HepG2 (cell line): ENCODE measurements at regions not wholly inside any gene's neighbourhood (a gene's known extent, or its start where the extent isn't known, plus 50 kb on each side); places are given as distances from the start of the nearest gene placed in this dataset.

Source experiments
- CEBPB ChIP-seq: IDR thresholded peaks from 2 replicates; pipeline ENCODE4 v1.6.1; 2011; ENCODE audit warnings: low read depth, low read length, improper control_type of control experiment, borderline replicate concordance
- CREB3 ChIP-seq: sonication (generic); formaldehyde crosslinking; IDR thresholded peaks from 2 replicates; pipeline ENCODE4 v1.5.0; 2020; ENCODE audit warnings: missing genetic modification reagents
- EHMT2 ChIP-seq: fragments of 200-600 bp; sonication (generic); IDR thresholded peaks from 2 replicates; pipeline ENCODE4 v1.7.0; 2017; ENCODE audit warnings: antibody characterized with exemption, low read depth, low read length, borderline replicate concordance
- HDAC6 ChIP-seq: fragments of 200-600 bp; sonication (generic); IDR thresholded peaks from 2 replicates; pipeline ENCODE4 v1.7.0; 2017; ENCODE audit warnings: mild to moderate bottlenecking, antibody characterized with exemption, low read length, low read depth
- JUNB ChIP-seq: sonication (generic); formaldehyde crosslinking; IDR thresholded peaks from 2 replicates; pipeline ENCODE4 v1.8.0; 2022; ENCODE audit warnings: missing genetic modification reagents, mild to moderate bottlenecking, borderline replicate concordance
- POLR2A ChIP-seq, 2 experiments: IDR thresholded peaks; 2 replicates each; pipeline ENCODE4 v1.6.1; 2011; ENCODE audit warnings: low read depth in 2 of 2, low read length in 2 of 2, mild to moderate bottlenecking in 1 of 2, moderate library complexity in 1 of 2; ENCODE audit not compliant: insufficient read depth in 1 of 2
- SIN3A ChIP-seq: IDR thresholded peaks from 2 replicates; pipeline ENCODE4 v1.6.1; 2011; ENCODE audit warnings: low read depth, mild to moderate bottlenecking, control low read depth, low read length, borderline replicate concordance
- SRSF9 ChIP-seq: fragments of 200-400 bp; formaldehyde crosslinking; IDR thresholded peaks from 2 replicates; pipeline ENCODE4 v1.6.1; 2018; ENCODE audit warnings: borderline replicate concordance, mild to moderate bottlenecking, low read depth, low read length; ENCODE audit not compliant: insufficient read depth, poor library complexity, severe bottlenecking
- TCF7 ChIP-seq: sonication (generic); IDR thresholded peaks from 2 replicates; pipeline ENCODE4 v1.6.1; 2016; ENCODE audit warnings: antibody characterized with exemption, low read depth
- ZMAT5 ChIP-seq: sonication (generic); formaldehyde crosslinking; IDR thresholded peaks from 2 replicates; pipeline ENCODE4 v1.5.0; 2020; ENCODE audit warnings: mild to moderate bottlenecking, low read depth, missing genetic modification reagents, borderline replicate concordance
- ZNF282 ChIP-seq: fragments of 450-650 bp; IDR thresholded peaks from 2 replicates; pipeline ENCODE4 v1.6.1; 2018; ENCODE audit not compliant: partially characterized antibody
- ZNF335 ChIP-seq: sonication (generic); formaldehyde crosslinking; IDR thresholded peaks from 2 replicates; pipeline ENCODE4 v1.4.0; 2020; ENCODE audit warnings: missing genetic modification reagents
- TF ChIP-seq, protein P1 (sequence below): sonication (generic); formaldehyde crosslinking; IDR thresholded peaks from 2 replicates; pipeline ENCODE4 v1.5.0; 2020; ENCODE audit warnings: mild to moderate bottlenecking, missing genetic modification reagents, moderate library complexity

GRCh38 chr12:70070494-70071007 lies 172.7 kb upstream of the CNOT2 start:
- TF ChIP-seq ZNF335 (CRISPR knock-in tag) (no peak), SIN3A (no peak), CEBPB (no peak), HDAC6 (no peak), ZNF282 (no peak), TCF7 (no peak), EHMT2 (no peak), ZMAT5 (CRISPR knock-in tag) (no peak), CREB3 (no peak), POLR2A (IDR thresholded peaks at IDR 0.05; ENCODE audit: insufficient read depth in 1 of 2, low read depth in 2 of 2, low read length in 2 of 2) (no peak), JUNB (CRISPR knock-in tag) (no peak), SRSF9 (no peak)
- TF ChIP-seq, protein P1, sequence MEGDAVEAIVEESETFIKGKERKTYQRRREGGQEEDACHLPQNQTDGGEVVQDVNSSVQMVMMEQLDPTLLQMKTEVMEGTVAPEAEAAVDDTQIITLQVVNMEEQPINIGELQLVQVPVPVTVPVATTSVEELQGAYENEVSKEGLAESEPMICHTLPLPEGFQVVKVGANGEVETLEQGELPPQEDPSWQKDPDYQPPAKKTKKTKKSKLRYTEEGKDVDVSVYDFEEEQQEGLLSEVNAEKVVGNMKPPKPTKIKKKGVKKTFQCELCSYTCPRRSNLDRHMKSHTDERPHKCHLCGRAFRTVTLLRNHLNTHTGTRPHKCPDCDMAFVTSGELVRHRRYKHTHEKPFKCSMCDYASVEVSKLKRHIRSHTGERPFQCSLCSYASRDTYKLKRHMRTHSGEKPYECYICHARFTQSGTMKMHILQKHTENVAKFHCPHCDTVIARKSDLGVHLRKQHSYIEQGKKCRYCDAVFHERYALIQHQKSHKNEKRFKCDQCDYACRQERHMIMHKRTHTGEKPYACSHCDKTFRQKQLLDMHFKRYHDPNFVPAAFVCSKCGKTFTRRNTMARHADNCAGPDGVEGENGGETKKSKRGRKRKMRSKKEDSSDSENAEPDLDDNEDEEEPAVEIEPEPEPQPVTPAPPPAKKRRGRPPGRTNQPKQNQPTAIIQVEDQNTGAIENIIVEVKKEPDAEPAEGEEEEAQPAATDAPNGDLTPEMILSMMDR (CRISPR knock-in tag) = no peak
